Medulla oblongata (tissue), 1 donor: ENCODE measurements at regions not wholly inside any gene's neighbourhood (a gene's known extent, or its start where the extent isn't known, plus 50 kb on each side); places are given as distances from the start of the nearest gene placed in this dataset.

Experiments
- DNase-seq: peaks from one replicate; pipeline ENCODE4 v3.0.0-alpha.2; 2015; ENCODE audit errors: extremely low spot score

DNA sequence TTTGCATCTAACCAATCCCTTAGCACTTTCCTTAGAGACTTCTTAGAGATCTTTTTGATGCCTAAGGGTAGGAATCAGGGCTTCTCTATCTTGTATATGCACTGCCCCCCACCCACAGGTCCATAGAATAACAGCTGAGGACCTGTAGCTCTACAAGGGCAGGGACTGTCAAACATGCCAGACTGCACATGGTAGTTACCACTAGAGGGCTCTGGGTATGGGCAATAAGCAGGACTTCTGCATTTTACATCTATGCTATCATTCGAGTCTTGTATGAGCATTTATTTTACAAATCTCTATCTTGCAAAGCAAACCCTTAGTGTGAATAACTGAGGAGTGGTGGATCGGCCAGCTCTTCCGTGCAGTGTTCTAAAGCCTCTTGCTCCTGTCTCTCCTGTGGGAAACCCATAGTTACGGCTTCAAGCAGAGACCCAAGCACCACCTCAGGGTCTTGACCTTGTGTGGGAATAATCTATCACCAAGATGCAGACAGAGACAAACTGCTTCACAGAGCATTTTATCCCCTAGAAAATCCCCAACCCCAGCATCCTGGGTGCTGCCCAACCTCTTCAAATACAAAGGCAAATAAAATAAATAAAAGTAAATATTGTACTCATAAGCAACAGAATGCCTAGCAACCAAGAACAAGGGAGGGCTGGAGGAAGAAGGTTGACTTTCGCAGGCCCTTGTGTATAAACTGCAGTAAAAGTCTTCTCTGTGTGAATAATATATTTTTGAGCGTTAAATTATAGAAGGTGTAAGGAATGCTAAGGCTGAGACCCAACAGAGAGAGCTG lies 219.3 kb downstream of the WDR11 start:
- no peak for DNase-seq

GRCh38 chr10:121071901-121072300 lies 220.7 kb downstream of the WDR11 start:
- no peak for DNase-seq

- no peak for DNase-seq
These were observed 222.6 kb downstream of the WDR11 start for GRCh38 chr10:121073728-121074127.

DNA sequence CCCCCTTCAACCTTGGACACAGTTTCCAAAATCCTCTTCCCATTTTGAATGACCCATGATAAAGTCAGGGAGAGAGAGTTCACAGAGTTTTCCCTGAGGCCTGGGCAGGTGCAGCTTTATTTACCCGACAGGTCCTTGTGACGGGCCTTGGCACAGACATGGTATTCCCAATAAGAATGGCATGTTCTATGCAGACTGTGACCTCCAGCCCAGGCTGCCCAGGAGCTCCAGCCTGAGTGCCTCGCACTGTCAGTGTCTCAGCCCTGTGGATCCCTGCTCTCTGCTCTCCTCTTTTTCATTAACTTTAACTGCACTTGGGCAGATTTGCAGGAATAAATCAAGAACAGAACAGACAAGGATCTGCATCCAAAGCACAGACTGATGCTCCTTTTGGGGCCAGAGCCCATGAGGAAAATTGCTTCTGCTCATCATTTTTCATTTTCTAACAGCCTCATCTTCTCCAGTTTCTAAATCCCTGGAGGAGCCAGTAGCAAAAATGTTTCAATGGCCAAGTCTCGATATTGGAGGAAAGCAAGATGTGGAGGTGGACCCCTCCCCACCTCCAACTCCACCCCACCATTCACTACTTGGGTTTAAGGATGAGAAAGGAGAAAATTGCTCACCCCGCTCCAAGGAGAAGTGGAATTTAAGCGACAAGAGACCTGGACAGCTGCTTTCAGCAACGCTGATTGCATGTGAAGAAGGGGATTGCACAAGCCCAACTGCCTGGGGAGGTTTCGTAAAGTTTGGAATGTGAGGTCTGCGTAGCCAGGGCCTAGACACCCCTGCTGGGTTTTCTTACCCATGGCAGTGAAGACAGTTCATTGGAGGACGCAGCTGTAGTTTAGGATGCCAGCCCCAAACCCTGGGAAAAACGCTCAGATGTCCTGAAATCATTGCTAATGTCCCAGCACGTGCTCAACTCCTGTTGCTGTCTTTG lies 225.9 kb downstream of the WDR11 start:
- DNase-seq: no peak

DNA sequence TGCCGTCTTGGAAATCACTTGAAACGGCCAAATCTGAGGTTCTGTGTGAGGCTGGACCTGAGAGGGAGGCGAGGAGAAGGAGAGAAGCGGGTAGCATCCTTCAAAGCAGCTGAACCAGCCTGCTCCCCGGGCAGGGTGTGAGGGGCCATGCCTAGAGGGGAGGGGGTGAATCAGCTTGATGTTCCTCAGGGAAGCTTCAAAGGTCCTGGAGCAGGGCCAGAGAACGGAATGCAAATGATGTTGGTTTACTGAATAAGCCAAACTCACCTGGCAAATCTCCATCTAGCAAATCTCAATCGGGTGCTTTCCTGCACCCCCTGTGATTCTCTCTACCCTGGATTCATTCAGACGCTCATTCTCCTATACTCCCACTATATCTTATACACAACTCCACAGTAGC lies 226.9 kb downstream of the WDR11 start:
- DNase-seq: no peak

DNA sequence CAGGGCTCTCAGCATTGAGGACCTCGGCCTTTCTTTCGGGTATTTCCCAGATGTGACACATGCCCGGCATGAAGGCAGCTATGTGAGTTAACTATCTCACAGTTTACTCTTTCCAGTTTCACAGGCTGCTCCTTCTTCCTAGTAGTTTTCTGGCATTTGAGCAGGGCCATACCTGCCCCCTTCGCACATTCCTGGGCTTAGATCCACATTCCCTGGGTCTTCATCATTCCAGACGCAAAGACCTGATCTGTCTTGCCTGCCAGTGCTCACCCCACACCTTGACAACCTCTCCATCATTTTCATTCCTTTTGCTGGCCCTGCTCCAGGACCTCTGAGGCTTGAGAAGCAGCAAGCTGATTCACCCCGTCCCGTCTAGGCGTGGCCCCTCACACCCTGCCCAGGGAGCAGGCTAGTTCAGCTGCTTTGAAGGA lies 227.5 kb downstream of the WDR11 start:
- no peak for DNase-seq

- no peak for DNase-seq
These were observed 228.1 kb downstream of the WDR11 start for GRCh38 chr10:121079226-121079625.

GRCh38 chr10:121080281-121080891 lies 229.2 kb downstream of the WDR11 start:
- no peak for DNase-seq

DNA sequence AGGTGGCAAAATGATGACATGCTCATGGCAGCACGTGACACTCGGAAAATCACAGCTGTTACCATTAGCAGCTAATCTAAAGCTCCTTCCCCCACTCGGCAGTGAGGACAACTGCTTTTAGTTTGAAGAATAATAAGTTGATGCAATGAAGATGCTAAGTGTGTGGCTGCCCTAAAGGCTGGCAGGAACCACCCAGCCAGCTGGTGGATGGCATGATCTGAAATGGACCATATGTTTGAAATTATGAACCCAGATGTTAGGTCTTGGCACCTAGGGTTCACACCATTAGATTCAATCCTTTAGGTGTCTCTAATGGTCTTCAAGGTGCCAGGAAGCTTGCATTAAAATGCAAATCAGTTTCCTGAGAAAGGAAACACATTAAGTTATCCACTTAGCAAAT lies 230.1 kb downstream of the WDR11 start:
- DNase-seq: no peak

DNA sequence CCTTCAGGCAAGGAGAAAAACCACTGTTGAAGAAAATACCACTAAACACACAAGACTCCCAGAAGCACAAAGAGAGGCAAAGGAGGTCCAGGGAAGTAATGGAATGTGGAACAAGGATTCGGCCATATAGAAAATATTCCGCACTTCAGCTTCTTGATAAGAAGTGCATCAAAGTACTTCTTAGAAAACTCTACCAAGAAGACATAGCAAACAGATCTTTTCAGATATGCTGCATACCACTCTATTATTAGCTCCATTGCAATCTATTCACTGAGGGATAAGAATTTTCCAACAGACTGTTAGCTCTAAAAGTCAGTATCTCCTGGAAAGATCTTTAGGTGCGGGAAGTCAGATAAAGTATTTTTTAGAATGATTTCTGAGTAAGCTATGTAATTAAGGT lies 231.8 kb downstream of the WDR11 start:
- DNase-seq: no peak

DNA sequence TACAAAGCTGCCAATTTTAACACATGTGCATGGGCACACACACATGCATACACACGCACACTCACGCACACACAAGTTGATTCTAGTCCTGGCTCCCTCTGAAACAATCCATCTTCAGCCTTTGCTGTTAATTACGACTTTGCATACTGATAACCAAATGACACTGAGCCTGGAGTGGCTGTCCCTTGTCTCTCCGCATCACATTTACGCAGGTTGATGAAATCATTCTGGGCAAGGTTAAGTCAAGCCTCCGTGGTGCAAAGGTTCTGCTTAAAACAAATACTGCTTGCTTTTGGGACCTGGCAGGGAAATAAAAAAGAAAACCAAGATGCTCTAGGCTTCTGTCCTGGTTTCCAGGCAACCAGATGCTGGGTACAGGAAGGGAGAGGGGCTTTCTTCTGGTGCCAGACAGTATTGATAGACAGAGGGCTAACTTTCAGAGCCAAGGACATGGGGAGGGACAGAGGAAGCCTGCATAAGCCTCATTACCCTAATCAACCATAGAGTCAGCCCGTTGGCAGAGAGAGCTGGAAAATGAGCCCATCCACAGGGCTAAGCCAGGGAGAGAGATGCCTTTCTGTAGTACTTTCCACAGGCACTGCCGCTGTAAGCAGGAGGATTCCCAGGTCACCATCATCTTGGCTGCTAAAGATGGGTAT lies 233.0 kb downstream of the WDR11 start:
- peak; percentile 72 for DNase-seq

DNA sequence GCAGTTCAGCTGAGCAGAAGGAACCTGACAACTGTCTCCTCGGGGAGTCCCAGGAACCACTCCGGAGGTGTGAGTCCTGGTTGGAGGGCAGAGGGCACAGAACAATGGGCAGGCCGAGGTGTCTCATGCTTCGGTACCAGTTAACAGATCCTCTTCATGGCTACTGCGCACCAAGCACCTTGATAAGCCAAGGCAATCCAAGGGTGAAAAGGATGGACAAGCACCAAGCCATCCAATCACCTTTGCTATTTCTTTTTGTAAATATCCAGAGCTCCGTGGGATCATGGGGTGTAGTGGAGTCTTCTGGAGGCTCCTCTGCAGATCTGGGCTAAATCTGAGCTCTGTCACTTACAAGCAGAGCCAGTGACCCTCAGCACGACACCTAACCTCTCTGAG lies 233.5 kb downstream of the WDR11 start:
- DNase-seq: peak; percentile 56

DNA sequence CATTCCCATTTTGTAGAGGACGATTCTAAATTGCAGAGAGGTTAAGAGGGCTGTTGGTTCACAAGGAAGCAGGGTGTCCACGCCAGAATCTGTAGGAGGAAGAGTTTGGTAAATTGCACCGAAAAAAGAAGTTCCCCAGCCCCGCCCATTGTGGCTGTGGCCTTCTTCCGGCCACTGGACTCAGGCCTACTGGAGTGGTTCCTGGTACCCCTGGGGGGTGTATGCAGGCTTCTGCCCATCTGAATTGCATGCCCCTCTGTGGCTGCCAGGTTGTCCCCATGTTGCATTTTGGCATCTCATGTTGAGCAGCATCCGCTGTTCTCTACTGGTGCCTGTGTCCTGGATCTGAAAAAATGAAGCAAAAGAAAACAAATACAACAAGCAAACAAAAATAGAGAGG lies 234.2 kb downstream of the WDR11 start:
- DNase-seq: peak; percentile 64

DNA sequence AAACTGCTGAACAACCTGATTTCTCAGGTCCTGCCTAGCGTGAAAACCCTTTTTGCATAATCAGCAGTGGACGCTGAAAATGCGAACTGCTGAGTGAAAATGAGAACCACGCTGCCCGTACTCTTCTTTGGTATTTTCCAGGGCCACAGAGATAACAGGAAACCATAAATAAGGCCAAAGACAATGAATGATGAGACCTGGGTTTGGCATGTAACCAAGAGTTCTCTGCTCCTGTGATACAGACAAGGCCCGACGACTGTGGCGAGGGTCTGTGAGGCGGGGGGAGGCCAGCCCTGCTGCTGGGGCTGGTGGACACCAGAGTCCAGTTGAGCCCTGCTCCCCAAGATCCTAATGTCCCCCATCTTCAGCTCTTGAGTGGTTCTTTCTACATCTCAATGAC lies 236.0 kb downstream of the WDR11 start:
- no peak for DNase-seq

DNA sequence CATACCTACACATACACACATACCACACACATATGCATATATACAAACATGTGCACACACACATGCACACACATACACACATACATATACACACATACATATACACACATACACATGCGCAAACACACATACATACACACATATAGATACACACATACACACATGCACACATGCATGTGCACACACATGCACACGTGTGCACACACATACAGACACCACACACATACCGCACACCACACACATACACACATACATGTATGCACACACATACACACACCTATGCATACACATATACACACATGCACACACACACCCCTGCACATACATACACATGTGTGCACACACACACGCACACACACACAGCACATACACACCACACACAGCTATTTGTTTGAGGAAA lies 236.5 kb downstream of the WDR11 start:
- no peak for DNase-seq

- DNase-seq: peak; percentile 47
These were observed 237.4 kb downstream of the WDR11 start for GRCh38 chr10:121088524-121088923.

DNA sequence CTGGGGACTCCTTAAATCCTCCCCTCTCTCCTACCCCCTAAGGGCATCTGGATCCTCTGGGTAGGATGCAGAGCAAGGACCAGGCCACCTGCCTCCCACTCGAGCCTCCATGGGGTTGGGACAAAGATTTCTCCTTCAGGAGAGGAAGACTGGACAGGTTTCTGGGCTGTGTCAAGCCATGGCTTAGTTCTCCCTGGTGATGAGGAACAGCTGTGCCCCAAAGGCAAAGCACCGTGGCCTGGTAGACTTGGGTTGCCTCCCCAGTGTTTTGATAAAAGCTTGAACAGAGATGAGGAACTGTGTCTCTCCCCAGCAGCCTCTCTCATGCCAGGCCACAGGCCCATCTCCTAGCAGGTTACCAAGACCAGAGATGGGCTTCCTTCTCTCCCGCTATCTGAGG lies 238.3 kb downstream of the WDR11 start:
- DNase-seq: no peak

DNA sequence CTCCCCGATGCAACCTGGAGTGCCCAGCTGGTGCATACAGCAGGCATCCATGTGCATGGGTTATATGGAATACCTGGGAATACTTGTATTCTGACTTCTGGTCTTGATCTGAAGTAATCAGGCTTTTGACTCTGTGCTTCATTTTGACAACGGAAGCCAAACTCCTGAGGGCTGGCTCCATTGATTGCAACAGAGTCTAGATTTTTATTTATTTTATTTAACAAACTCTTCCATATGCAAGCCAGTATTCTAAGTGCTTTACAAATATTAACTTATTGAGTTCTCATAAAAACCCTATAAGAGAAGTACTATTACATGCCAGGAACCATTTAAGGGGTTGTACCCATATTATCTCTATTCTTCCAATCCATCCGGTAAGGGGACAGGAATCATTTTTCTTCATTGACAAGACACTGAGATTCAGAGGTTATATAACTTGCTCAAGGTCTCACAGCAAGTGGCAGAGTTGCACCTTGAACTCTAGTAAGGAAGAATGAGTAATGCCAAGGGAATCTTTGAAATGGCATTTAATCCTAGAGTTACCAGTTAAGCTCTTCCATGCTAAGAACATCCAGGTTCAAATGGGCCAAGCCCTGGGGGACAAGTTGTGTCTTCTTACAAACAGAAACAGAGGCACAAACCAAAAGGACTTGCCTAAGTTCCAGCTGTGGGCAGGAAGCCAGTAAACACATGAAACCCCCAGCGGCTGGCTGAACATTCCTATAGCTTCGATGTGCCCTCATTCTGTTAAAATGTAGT lies 241.0 kb downstream of the WDR11 start:
- DNase-seq: no peak

GRCh38 chr10:121092720-121093095 lies 241.5 kb downstream of the WDR11 start:
- no peak for DNase-seq

DNA sequence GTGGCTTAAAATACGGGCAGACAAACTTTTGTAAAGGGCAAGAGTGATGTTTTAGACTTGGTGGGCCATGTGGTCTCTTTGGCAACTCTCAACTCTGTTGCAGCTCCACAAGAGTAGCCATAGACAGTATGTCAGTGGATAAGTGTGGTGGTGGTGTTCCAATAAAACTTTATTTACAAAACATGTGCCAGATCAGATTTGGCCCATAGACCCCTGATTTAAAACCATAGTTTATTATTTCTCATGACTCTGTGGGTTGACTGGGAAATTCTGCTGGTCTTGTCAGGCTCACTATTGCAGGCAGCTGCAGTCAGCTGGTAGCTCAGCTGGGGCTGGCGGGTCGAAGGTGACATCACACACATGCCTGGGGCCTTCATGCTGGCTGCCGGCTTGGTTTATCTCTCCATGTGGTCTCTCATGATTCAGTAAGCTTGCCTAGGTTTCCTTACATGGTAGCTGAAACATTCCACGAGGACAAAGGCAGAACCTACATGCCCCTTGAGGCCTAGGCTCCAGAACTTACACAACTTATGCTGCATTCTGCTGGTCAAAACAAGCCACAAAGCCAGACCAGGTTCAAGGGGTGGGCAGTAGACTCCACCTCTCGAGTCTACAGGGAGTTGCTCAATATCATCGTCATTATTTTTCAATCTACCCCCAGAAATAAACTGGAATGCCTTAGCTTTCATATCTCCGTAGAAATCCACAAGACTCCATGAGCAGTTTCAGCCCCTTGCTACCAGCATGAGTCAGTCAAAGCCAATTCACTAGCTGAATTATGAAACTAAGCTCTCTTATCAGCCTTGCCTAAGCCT lies 245.7 kb downstream of the WDR11 start:
- DNase-seq: no peak
